HEK293 (cell line): ENCODE measurements at regions not wholly inside any gene's neighbourhood (a gene's known extent, or its start where the extent isn't known, plus 50 kb on each side); places are given as distances from the start of the nearest gene placed in this dataset.

Experiments
- CTCF ChIA-PET: fragments of 350-600 bp; formaldehyde crosslinking; extraction: SDS; loops from one replicate; lab custom pipeline; 2021; ENCODE audit warnings: antibody characterized with exemption; lab: Yijun Ruan, JAX
- POLR2A ChIA-PET: fragments of 300-600 bp; formaldehyde crosslinking; extraction: SDS; loops from one replicate; lab custom pipeline; 2020; ENCODE audit warnings: antibody characterized with exemption, inconsistent platforms; lab: Yijun Ruan, JAX
- H3K27ac ChIP-seq: fragments of 200-500 bp; sonication (Bioruptor generic); 2 replicates; pipeline ENCODE4 v1.5.1; 2014; ENCODE audit warnings: low read depth, low read length, control low read depth, inconsistent platforms; ENCODE audit errors: extremely low read depth
- H3K36me3 ChIP-seq, 2 experiments: fragments of 200-500 bp in 1 of 2; sonication (Bioruptor generic) in 1 of 2; 1 replicate in 1 of 2; 2 replicates in 1 of 2; pipeline ENCODE4 v1.5.1; 2014 to 2017; ENCODE audit warnings: inconsistent platforms in 2 of 2, low read length in 2 of 2; ENCODE audit not compliant: control insufficient read depth in 2 of 2, insufficient read depth in 1 of 2
- H3K4me1 ChIP-seq: fragments of 200-500 bp; sonication (Bioruptor generic); 2 replicates; pipeline ENCODE4 v1.5.1; 2014; ENCODE audit warnings: mild to moderate bottlenecking, low read length, inconsistent platforms; ENCODE audit not compliant: control insufficient read depth, insufficient read depth
- H3K4me3 ChIP-seq: 2 replicates; pipeline ENCODE4 v1.5.1; 2011; ENCODE audit warnings: low read depth, mild to moderate bottlenecking, control low read depth, low read length, moderate library complexity
- H3K9me3 ChIP-seq: fragments of 200-500 bp; sonication (Bioruptor generic); 2 replicates; pipeline ENCODE4 v1.5.1; 2014; ENCODE audit warnings: low read depth, low read length, inconsistent platforms; ENCODE audit not compliant: control insufficient read depth, insufficient read depth
- HOXD13 ChIP-seq: sonication (generic); formaldehyde crosslinking; IDR thresholded peaks from 2 replicates; pipeline ENCODE4 v1.8.0; 2022; ENCODE audit warnings: missing genetic modification reagents, borderline replicate concordance
- MZF1 ChIP-seq: fragments of 450-650 bp; formaldehyde crosslinking; IDR thresholded peaks from 2 replicates; pipeline ENCODE4 v1.5.1; 2017; ENCODE audit warnings: missing biosample characterization, missing genetic modification characterization, borderline replicate concordance
- REST ChIP-seq: fragments of 450-650 bp; formaldehyde crosslinking; IDR thresholded peaks from 2 replicates; pipeline ENCODE4 v1.5.1; 2016; ENCODE audit warnings: missing biosample characterization, missing genetic modification characterization
- SALL2 ChIP-seq: fragments of 450-650 bp; formaldehyde crosslinking; IDR thresholded peaks from 2 replicates; pipeline ENCODE4 v1.5.0; 2017; ENCODE audit warnings: missing biosample characterization, mild to moderate bottlenecking, missing genetic modification characterization, borderline replicate concordance
- ZBTB26 ChIP-seq: fragments of 450-650 bp; formaldehyde crosslinking; optimal IDR thresholded peaks from 2 replicates; pipeline ENCODE3; 2016; ENCODE audit warnings: missing biosample characterization, mild to moderate bottlenecking, missing genetic modification characterization
- ZBTB48 ChIP-seq: fragments of 450-650 bp; formaldehyde crosslinking; IDR thresholded peaks from 2 replicates; pipeline ENCODE4 v1.5.1; 2016; ENCODE audit warnings: missing biosample characterization, missing genetic modification characterization
- ZBTB8A ChIP-seq: fragments of 450-650 bp; formaldehyde crosslinking; IDR thresholded peaks from 2 replicates; pipeline ENCODE4 v1.5.1; 2016; ENCODE audit warnings: missing biosample characterization, missing genetic modification characterization
- ZFP37 ChIP-seq: fragments of 450-650 bp; formaldehyde crosslinking; IDR thresholded peaks from 2 replicates; pipeline ENCODE4 v1.5.1; 2016; ENCODE audit warnings: missing biosample characterization, missing genetic modification characterization
- ZFP41 ChIP-seq: fragments of 450-650 bp; formaldehyde crosslinking; IDR thresholded peaks from 2 replicates; pipeline ENCODE4 v1.5.1; 2016; ENCODE audit warnings: missing biosample characterization, missing genetic modification characterization, borderline replicate concordance
- ZFP69B ChIP-seq: fragments of 450-650 bp; formaldehyde crosslinking; IDR thresholded peaks from 2 replicates; pipeline ENCODE4 v1.5.1; 2016; ENCODE audit warnings: missing biosample characterization, missing genetic modification characterization
- ZNF121 ChIP-seq: fragments of 450-650 bp; formaldehyde crosslinking; IDR thresholded peaks from 2 replicates; pipeline ENCODE4 v1.5.1; 2016; ENCODE audit warnings: missing biosample characterization, missing genetic modification characterization
- ZNF19 ChIP-seq: fragments of 450-650 bp; formaldehyde crosslinking; IDR thresholded peaks from 2 replicates; pipeline ENCODE4; 2016; ENCODE audit warnings: missing biosample characterization, missing genetic modification characterization, low read depth
- ZNF266 ChIP-seq: fragments of 450-650 bp; formaldehyde crosslinking; IDR thresholded peaks from 2 replicates; pipeline ENCODE4 v1.5.1; 2016; ENCODE audit warnings: missing biosample characterization, missing genetic modification characterization, low read depth
- ZNF324 ChIP-seq: fragments of 450-650 bp; formaldehyde crosslinking; IDR thresholded peaks from 2 replicates; pipeline ENCODE4 v1.5.1; 2016; ENCODE audit warnings: missing biosample characterization, missing genetic modification characterization
- ZNF354C ChIP-seq: fragments of 450-650 bp; formaldehyde crosslinking; IDR thresholded peaks from 2 replicates; pipeline ENCODE4 v1.5.1; 2016; ENCODE audit warnings: missing biosample characterization, missing genetic modification characterization, low read depth, borderline replicate concordance
- ZNF585B ChIP-seq: fragments of 450-650 bp; formaldehyde crosslinking; IDR thresholded peaks from 2 replicates; pipeline ENCODE4 v1.5.1; 2016; ENCODE audit warnings: missing biosample characterization, missing genetic modification characterization
- ZNF629 ChIP-seq: fragments of 450-650 bp; formaldehyde crosslinking; IDR thresholded peaks from 2 replicates; pipeline ENCODE4 v1.5.1; 2017; ENCODE audit warnings: missing biosample characterization, missing genetic modification characterization
- ZNF658 ChIP-seq: fragments of 450-650 bp; formaldehyde crosslinking; IDR thresholded peaks from 2 replicates; pipeline ENCODE4; 2016; ENCODE audit warnings: missing biosample characterization, missing genetic modification characterization
- ZNF747 ChIP-seq: fragments of 450-650 bp; formaldehyde crosslinking; IDR thresholded peaks from 2 replicates; pipeline ENCODE4 v1.5.1; 2016; ENCODE audit warnings: missing biosample characterization, missing genetic modification characterization
- ZNF792 ChIP-seq: fragments of 450-650 bp; formaldehyde crosslinking; IDR thresholded peaks from 2 replicates; pipeline ENCODE4 v1.5.1; 2016; ENCODE audit warnings: missing biosample characterization, missing genetic modification characterization
- TF ChIP-seq, protein P1 (sequence below): fragments of 450-650 bp; formaldehyde crosslinking; IDR thresholded peaks from 2 replicates; pipeline ENCODE4 v1.5.1; 2017; ENCODE audit warnings: missing biosample characterization, missing genetic modification characterization
- TF ChIP-seq, protein P2 (sequence below): fragments of 450-650 bp; formaldehyde crosslinking; IDR thresholded peaks from 2 replicates; pipeline ENCODE4 v1.5.1; 2016; ENCODE audit warnings: missing biosample characterization, missing genetic modification characterization, borderline replicate concordance
- TF ChIP-seq, protein P3 (sequence below): fragments of 450-650 bp; formaldehyde crosslinking; IDR thresholded peaks from 2 replicates; pipeline ENCODE4 v1.5.1; 2017; ENCODE audit warnings: missing biosample characterization, missing genetic modification characterization

- TF ChIP-seq ZNF19 (tag by site-specific recombination) (no peak), ZFP37 (tag by site-specific recombination) (no peak), ZNF658 (tag by site-specific recombination) (no peak), HOXD13 (CRISPR knock-in tag) (no peak), ZNF792 (tag by site-specific recombination) (no peak), ZNF324 (tag by site-specific recombination) (no peak), SALL2 (tag by site-specific recombination) (no peak)
- TF ChIP-seq, protein P1, sequence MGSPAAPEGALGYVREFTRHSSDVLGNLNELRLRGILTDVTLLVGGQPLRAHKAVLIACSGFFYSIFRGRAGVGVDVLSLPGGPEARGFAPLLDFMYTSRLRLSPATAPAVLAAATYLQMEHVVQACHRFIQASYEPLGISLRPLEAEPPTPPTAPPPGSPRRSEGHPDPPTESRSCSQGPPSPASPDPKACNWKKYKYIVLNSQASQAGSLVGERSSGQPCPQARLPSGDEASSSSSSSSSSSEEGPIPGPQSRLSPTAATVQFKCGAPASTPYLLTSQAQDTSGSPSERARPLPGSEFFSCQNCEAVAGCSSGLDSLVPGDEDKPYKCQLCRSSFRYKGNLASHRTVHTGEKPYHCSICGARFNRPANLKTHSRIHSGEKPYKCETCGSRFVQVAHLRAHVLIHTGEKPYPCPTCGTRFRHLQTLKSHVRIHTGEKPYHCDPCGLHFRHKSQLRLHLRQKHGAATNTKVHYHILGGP = no peak
Observed at GRCh38 chr16:51267681-51268080, 116.6 kb upstream of the SALL1 start (continued).

DNA sequence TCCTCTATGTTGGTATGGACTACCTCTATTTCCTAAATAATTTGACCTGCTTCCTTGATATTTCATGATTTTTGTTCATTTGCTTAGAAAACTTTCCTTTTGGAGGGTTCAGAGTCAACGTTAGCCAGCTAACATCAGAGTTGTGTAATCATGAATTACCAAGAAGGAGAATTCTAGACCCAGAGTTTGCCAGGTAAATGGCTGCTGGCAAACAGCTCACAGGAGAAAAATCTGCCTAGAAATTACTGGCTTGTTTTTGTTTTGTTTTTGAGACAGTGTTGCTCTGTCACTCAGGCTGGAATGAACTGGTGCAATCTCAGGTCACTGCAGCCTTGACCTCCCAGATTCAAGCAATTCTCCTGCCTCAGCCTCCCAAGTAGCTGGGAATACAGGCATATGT lies 111.4 kb upstream of the SALL1 start:
- Histone ChIP-seq H3K27ac (no peak overlapping the region), H3K4me1 (no peaks in the 10 kb centered on the region), H3K9me3 (no peaks in the 10 kb centered on the region), H3K36me3 (no peaks in the 10 kb centered on the region), H3K4me3 (no peak overlapping the region)
- ChIA-PET POLR2A (no interaction called here), CTCF (no interaction called here)
- TF ChIP-seq ZNF354C (no peak), ZNF585B (tag by site-specific recombination) (no peak), ZFP69B (no peak), ZNF121 (tag by site-specific recombination) (no peak), MZF1 (tag by site-specific recombination) (no peak), REST (no peak), ZNF629 (tag by site-specific recombination) (no peak), ZBTB8A (tag by site-specific recombination) (no peak), ZBTB48 (no peak), ZNF266 (tag by site-specific recombination) (no peak), ZBTB26 (no peak), ZNF19 (tag by site-specific recombination) (no peak), ZNF747 (tag by site-specific recombination) (no peak), SALL2 (tag by site-specific recombination) (no peak), ZFP41 (tag by site-specific recombination) (no peak), ZNF792 (tag by site-specific recombination) (no peak)
- TF ChIP-seq, protein P2, sequence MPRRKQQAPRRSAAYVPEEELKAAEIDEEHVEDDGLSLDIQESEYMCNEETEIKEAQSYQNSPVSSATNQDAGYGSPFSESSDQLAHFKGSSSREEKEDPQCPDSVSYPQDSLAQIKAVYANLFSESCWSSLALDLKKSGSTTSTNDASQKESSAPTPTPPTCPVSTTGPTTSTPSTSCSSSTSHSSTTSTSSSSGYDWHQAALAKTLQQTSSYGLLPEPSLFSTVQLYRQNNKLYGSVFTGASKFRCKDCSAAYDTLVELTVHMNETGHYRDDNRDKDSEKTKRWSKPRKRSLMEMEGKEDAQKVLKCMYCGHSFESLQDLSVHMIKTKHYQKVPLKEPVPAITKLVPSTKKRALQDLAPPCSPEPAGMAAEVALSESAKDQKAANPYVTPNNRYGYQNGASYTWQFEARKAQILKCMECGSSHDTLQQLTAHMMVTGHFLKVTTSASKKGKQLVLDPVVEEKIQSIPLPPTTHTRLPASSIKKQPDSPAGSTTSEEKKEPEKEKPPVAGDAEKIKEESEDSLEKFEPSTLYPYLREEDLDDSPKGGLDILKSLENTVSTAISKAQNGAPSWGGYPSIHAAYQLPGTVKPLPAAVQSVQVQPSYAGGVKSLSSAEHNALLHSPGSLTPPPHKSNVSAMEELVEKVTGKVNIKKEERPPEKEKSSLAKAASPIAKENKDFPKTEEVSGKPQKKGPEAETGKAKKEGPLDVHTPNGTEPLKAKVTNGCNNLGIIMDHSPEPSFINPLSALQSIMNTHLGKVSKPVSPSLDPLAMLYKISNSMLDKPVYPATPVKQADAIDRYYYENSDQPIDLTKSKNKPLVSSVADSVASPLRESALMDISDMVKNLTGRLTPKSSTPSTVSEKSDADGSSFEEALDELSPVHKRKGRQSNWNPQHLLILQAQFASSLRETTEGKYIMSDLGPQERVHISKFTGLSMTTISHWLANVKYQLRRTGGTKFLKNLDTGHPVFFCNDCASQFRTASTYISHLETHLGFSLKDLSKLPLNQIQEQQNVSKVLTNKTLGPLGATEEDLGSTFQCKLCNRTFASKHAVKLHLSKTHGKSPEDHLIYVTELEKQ (tag by site-specific recombination) = no peak
- TF ChIP-seq, protein P3, sequence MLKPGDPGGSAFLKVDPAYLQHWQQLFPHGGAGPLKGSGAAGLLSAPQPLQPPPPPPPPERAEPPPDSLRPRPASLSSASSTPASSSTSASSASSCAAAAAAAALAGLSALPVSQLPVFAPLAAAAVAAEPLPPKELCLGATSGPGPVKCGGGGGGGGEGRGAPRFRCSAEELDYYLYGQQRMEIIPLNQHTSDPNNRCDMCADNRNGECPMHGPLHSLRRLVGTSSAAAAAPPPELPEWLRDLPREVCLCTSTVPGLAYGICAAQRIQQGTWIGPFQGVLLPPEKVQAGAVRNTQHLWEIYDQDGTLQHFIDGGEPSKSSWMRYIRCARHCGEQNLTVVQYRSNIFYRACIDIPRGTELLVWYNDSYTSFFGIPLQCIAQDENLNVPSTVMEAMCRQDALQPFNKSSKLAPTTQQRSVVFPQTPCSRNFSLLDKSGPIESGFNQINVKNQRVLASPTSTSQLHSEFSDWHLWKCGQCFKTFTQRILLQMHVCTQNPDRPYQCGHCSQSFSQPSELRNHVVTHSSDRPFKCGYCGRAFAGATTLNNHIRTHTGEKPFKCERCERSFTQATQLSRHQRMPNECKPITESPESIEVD = no peak
